Adrenal gland (tissue), 9 donors: ENCODE measurements at regions not wholly inside any gene's neighbourhood (a gene's known extent, or its start where the extent isn't known, plus 50 kb on each side); places are given as distances from the start of the nearest gene placed in this dataset.

Source experiments
- DNase-seq, 7 donors: peaks; one replicate each; pipeline ENCODE4 v3.0.0-alpha.2; 2019 to 2020
- H3K27ac ChIP-seq, 5 donors: fragments of 200-600 bp; sonication (generic) in 4 of 5; 1 replicate in 3 of 5; 2 replicates in 2 of 5; pipeline versions ENCODE4 v1.5.1 to v1.8.0; 2016 to 2020; ENCODE audit warnings: mild to moderate bottlenecking in 1 of 5
- H3K27me3 ChIP-seq: fragments of 200-600 bp; 2 replicates; pipeline ENCODE4 v1.8.0; 2021
- H3K36me3 ChIP-seq, 2 donors: fragments of 200-600 bp; replicated peaks in 1 of 2; 1 replicate in 1 of 2; 2 replicates in 1 of 2; pipeline versions ENCODE4 v1.5.1 to v1.8.0; 2018 to 2022
- H3K4me1 ChIP-seq, 2 donors: fragments of 200-600 bp; replicated peaks in 1 of 2; 1 replicate in 1 of 2; 2 replicates in 1 of 2; pipeline versions ENCODE4 v1.5.1 to v1.8.0; 2018 to 2021
- H3K4me3 ChIP-seq, 4 donors: fragments of 200-600 bp; sonication (generic) in 3 of 4; one replicate each; pipeline ENCODE4 v1.5.1; 2016 to 2018
- H3K9me3 ChIP-seq, 3 donors: fragments of 200-600 bp; sonication (generic) in 1 of 3; replicated peaks in 1 of 3; 1 replicate in 2 of 3; 2 replicates in 1 of 3; pipeline versions ENCODE4 v1.5.1 to v1.8.0; 2016 to 2021
- POLR2A ChIP-seq, 2 donors: fragments of 450-650 bp; IDR thresholded peaks; one replicate each; pipeline ENCODE4 v1.6.1; 2017; ENCODE audit warnings: antibody characterized with exemption in 2 of 2, mild to moderate bottlenecking in 2 of 2, moderate library complexity in 1 of 2
- WGBS, 4 donors: extraction: QIAGEN DNeasy Blood & Tissue Kit in 2 of 4; methylation state at CpG; one replicate each; pipeline versions ENCODE4 v1.1.5 to v1.1.7; 2013 to 2017; 5-methylcytosine and 5-hydroxymethylcytosine counted together
- intact Hi-C, 2 donors: fragments of 100-400 bp; cut with DNase I; formaldehyde crosslinking; loops; one replicate each; pipeline versions ENCODE4 v1.14.1 to v1.15.0; 2022 to 2023
- TF ChIP-seq, protein P1 (sequence below), 6 experiments: fragments of 450-650 bp in 4 of 6; fragments of 200-600 bp in 2 of 6; sonication (generic) in 1 of 6; IDR thresholded peaks; 1 replicate in 5 of 6; 2 replicates in 1 of 6; pipeline versions ENCODE4 v1.5.1 to v1.8.0; 2016 to 2021; ENCODE audit warnings: antibody characterized with exemption in 6 of 6, mild to moderate bottlenecking in 2 of 6, moderate library complexity in 1 of 6
- donor health status: healthy with polysubstance abuse.
- donor health status: Bipolar disorder and iron deficiency.
- donor health status: DM: yes; HTN: yes; CAD: no.
- donor health status: DM: no; HTN: no; CAD: no.
- donor health status: DM: no; HTN: no; CAD: no.

DNA sequence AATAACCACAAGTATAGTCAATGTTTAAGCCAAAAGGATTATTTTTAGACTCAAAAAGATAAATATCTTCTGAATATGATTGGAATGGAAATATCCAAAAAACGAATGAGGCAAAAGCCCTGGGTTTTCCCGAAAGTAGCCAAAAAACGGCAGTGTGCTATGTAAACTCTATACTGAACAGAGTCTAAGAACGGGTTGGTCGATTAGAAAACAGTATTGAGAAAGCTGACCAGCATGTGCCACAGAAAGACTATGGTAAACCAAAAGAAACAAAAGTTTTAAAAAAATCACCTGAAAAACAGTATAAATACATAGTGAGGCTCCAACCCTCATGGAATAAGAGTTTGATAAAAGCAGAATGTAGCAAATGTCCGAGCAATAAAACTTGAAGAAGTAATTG is 92.0 kb upstream of the DLGAP1 start:
- TF ChIP-seq, protein P1, sequence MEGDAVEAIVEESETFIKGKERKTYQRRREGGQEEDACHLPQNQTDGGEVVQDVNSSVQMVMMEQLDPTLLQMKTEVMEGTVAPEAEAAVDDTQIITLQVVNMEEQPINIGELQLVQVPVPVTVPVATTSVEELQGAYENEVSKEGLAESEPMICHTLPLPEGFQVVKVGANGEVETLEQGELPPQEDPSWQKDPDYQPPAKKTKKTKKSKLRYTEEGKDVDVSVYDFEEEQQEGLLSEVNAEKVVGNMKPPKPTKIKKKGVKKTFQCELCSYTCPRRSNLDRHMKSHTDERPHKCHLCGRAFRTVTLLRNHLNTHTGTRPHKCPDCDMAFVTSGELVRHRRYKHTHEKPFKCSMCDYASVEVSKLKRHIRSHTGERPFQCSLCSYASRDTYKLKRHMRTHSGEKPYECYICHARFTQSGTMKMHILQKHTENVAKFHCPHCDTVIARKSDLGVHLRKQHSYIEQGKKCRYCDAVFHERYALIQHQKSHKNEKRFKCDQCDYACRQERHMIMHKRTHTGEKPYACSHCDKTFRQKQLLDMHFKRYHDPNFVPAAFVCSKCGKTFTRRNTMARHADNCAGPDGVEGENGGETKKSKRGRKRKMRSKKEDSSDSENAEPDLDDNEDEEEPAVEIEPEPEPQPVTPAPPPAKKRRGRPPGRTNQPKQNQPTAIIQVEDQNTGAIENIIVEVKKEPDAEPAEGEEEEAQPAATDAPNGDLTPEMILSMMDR (IDR thresholded peaks at IDR 0.05), result no peak
- no peak for TF ChIP-seq POLR2A (IDR thresholded peaks at IDR 0.05)
- Histone ChIP-seq H3K4me3 (no peak overlapping the region), H3K4me1 (no peaks in the 10 kb centered on the region), H3K27me3 (no peaks in the 10 kb centered on the region), H3K36me3 (no peaks in the 10 kb centered on the region), H3K9me3 (no peaks in the 10 kb centered on the region), H3K27ac (no peak overlapping the region)
- no peak for DNase-seq
- 67 to 76% (median 71%) methylated on average over 6 of the region's 6 CpGs for WGBS, 4 donors
- intact Hi-C loops, result no loop called here

DNA sequence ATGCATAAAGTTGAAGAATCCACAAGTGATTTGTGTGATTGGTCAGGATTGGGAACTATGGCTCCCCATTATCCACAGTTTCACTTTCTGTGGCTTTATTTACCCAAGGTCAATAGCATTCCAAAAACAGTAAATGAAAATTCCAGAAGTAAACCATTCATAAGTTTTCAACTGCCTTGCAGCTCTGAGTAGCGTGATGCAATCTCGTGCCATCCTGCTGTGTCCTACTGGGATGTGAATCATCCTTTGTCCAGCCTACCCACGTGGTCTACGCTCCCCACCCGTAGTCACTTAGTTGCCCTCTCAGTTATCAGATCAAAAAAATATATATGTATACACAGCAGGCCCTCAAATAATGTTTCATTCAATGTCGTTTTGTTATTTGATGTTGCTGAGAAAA is 89.0 kb upstream of the DLGAP1 start:
- WGBS, 4 donors, result 70 to 82% (median 74%) methylated on average over 6 of the region's 6 CpGs
- DNase-seq, result no peak
- no peaks in the 10 kb centered on the region for H3K9me3 ChIP-seq
- H3K36me3 ChIP-seq, result no peaks in the 10 kb centered on the region
- H3K27ac ChIP-seq, result no peak overlapping the region
- intact Hi-C loops, result no loop called here
- TF ChIP-seq, protein P1 (IDR thresholded peaks at IDR 0.05), result no peak
- no peak for TF ChIP-seq POLR2A (IDR thresholded peaks at IDR 0.05)
- H3K27me3 ChIP-seq, result no peaks in the 10 kb centered on the region
- H3K4me1 ChIP-seq, result no peaks in the 10 kb centered on the region
- no peak overlapping the region for H3K4me3 ChIP-seq

DNA sequence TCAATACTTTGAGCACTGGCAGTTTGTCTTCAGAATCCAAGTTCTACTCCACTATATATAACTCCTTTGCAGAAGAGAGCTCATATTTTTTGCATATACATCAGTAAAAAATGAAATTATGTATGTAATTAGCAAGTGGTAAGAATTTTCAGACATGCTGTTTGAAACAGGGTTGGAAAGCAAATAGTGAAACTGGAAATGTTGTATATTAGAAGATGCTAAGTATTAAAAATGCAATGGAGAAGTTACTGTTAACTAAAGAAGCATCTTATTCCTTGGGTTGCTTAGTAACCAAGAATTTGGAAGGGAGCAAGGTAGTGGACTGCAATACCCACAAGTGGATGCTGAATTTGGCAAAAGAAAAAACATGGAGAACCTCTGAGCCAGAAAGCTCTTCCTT is 88.6 kb upstream of the DLGAP1 start:
- no peaks in the 10 kb centered on the region for H3K27me3 ChIP-seq
- no peak overlapping the region for H3K27ac ChIP-seq
- TF ChIP-seq, protein P1 (IDR thresholded peaks at IDR 0.05), result no peak
- no peak for TF ChIP-seq POLR2A (IDR thresholded peaks at IDR 0.05)
- no peak for DNase-seq
- H3K4me1 ChIP-seq, result no peaks in the 10 kb centered on the region
- no peaks in the 10 kb centered on the region for H3K36me3 ChIP-seq
- H3K4me3 ChIP-seq, result no peak overlapping the region
- no peaks in the 10 kb centered on the region for H3K9me3 ChIP-seq
- intact Hi-C loops, result no loop called here

DNA sequence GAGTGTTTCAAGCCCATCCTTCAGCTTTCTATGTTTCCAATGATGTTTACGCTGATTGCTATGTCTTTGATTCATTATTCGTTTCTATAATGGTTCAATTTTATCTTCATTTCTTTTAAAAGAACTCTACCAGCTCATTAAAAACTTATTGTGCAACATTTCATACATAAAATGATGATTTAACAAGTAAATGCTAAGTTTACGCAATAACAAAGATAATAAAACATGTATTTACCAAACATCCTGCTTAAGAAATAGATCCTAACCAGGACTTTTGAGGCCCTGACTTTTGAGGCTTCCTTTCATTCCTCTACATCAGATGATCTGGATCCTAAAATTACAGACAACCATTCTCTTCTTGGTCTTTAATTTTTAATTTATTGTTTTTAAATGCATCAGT is 86.5 kb upstream of the DLGAP1 start:
- DNase-seq, result no peak
- H3K36me3 ChIP-seq, result no peaks in the 10 kb centered on the region
- 69 to 79% (median 75%) methylated on average over 3 of the region's 3 CpGs for WGBS, 4 donors
- intact Hi-C loops, result no loop called here
- H3K27ac ChIP-seq, result no peak overlapping the region
- H3K4me1 ChIP-seq, result no peaks in the 10 kb centered on the region
- no peak overlapping the region for H3K4me3 ChIP-seq
- H3K9me3 ChIP-seq, result no peaks in the 10 kb centered on the region
- H3K27me3 ChIP-seq, result no peaks in the 10 kb centered on the region
- no peak for TF ChIP-seq POLR2A (IDR thresholded peaks at IDR 0.05)
- TF ChIP-seq, protein P1 (IDR thresholded peaks at IDR 0.05), result no peak
